SU-DHL-6 (cell line): ENCODE measurements at regions not wholly inside any gene's neighbourhood (a gene's known extent, or its start where the extent isn't known, plus 50 kb on each side); places are given as distances from the start of the nearest gene placed in this dataset.

ENCODE experiments used
- EZH2phosphoT487 ChIP-seq: fragments of 200-600 bp; sonication (generic), shearing (Covaris generic); conservative IDR thresholded peaks from 2 replicates; pipeline ENCODE4 v1.6.1; 2018; ENCODE audit warnings: mild to moderate bottlenecking, antibody characterized with exemption, low read length, moderate library complexity, mixed read lengths
- TF ChIP-seq, protein P1 (sequence below): fragments of 200-600 bp; sonication (generic); IDR thresholded peaks from one replicate; pipeline ENCODE4 v1.5.1; 2017; ENCODE audit warnings: antibody characterized with exemption, mild to moderate bottlenecking, low read length, moderate library complexity; ENCODE audit not compliant: insufficient read depth, poor library complexity, severe bottlenecking

DNA sequence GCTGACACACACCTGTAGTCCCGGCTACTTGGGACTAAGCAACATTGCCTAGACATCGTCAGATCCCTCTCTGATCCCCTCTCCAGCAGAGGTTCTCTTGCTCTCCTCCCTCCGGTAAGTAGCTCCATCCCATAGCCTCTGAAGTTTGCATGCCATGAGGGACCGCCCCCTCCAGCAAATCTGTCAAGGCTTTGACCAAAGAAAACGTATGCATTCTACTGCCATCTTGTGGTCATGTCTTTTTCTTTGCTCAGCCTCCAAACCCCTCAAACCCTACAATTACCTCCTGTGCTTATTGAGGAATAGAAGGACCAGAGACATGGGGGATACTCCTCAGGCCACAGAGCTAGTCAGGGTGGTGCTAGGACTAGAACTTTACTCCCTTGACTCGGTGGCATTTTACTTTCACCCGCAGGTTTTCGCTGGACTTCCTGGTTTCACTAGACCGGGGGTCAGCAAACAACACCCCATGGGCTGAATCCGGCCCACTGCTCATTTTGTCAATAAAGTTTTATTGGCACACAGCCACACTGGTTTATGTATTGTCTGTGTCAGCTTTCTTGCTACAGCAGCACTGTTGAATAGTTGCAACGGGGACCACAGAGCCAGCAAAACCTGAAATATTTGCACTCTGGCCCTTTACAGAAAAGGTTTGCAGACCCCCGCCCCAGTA lies 202.6 kb upstream of the FOXK1 start:
- TF ChIP-seq, protein P1, sequence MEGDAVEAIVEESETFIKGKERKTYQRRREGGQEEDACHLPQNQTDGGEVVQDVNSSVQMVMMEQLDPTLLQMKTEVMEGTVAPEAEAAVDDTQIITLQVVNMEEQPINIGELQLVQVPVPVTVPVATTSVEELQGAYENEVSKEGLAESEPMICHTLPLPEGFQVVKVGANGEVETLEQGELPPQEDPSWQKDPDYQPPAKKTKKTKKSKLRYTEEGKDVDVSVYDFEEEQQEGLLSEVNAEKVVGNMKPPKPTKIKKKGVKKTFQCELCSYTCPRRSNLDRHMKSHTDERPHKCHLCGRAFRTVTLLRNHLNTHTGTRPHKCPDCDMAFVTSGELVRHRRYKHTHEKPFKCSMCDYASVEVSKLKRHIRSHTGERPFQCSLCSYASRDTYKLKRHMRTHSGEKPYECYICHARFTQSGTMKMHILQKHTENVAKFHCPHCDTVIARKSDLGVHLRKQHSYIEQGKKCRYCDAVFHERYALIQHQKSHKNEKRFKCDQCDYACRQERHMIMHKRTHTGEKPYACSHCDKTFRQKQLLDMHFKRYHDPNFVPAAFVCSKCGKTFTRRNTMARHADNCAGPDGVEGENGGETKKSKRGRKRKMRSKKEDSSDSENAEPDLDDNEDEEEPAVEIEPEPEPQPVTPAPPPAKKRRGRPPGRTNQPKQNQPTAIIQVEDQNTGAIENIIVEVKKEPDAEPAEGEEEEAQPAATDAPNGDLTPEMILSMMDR, result peak; percentile 76
- TF ChIP-seq EZH2phosphoT487, result no peak
